OCI-LY1 (cell line): ENCODE measurements at regions not wholly inside any gene's neighbourhood (a gene's known extent, or its start where the extent isn't known, plus 50 kb on each side); places are given as distances from the start of the nearest gene placed in this dataset.

Source experiments
- H2AFZ ChIP-seq: fragments of 200-600 bp; sonication (generic), shearing (Covaris generic); 2 replicates; pipeline ENCODE4 v1.6.0; 2014; ENCODE audit warnings: antibody characterized with exemption, mild to moderate bottlenecking, low read length
- H3F3A ChIP-seq: fragments of 200-600 bp; sonication (generic), shearing (Covaris generic); 2 replicates; pipeline ENCODE4 v1.6.0; 2014; ENCODE audit warnings: mild to moderate bottlenecking, antibody characterized with exemption, low read length, moderate library complexity; ENCODE audit not compliant: insufficient read depth
- H3K27ac ChIP-seq: fragments of 200-600 bp; sonication (generic); 2 replicates; pipeline ENCODE4 v1.5.1; 2014; ENCODE audit warnings: low read length, mixed run types, mild to moderate bottlenecking, low read depth; ENCODE audit not compliant: poor library complexity, severe bottlenecking
- H3K27me3 ChIP-seq: fragments of 200-600 bp; sonication (generic); 2 replicates; pipeline ENCODE4 v1.6.0; 2014; ENCODE audit warnings: antibody characterized with exemption, mild to moderate bottlenecking, low read length, moderate library complexity; ENCODE audit not compliant: insufficient read depth
- H3K36me3 ChIP-seq: fragments of 200-600 bp; sonication (generic); 2 replicates; pipeline ENCODE4 v1.6.1; 2014; ENCODE audit warnings: mild to moderate bottlenecking, antibody characterized with exemption, low read length, moderate library complexity, mixed read lengths; ENCODE audit not compliant: insufficient read depth
- H3K4me1 ChIP-seq: fragments of 200-600 bp; sonication (generic); 2 replicates; pipeline ENCODE4 v1.5.1; 2014; ENCODE audit warnings: mild to moderate bottlenecking, low read length, moderate library complexity; ENCODE audit not compliant: insufficient read depth, severe bottlenecking
- H3K4me2 ChIP-seq: fragments of 200-600 bp; sonication (generic), shearing (Covaris generic); 2 replicates; pipeline ENCODE4 v1.6.1; 2014; ENCODE audit warnings: low read length
- H3K4me3 ChIP-seq: fragments of 200-600 bp; sonication (generic); 2 replicates; pipeline ENCODE4 v1.5.1; 2014; ENCODE audit warnings: low read length, low read depth, mild to moderate bottlenecking, mixed read lengths; ENCODE audit not compliant: poor library complexity, severe bottlenecking
- H3K79me2 ChIP-seq: fragments of 200-600 bp; shearing (Covaris generic); 2 replicates; pipeline ENCODE4 v1.6.1; 2016; ENCODE audit warnings: mixed run types, low read length, mixed read lengths; ENCODE audit not compliant: insufficient read depth
- H3K9ac ChIP-seq: fragments of 200-600 bp; sonication (generic), shearing (Covaris generic); 2 replicates; pipeline ENCODE4 v1.6.1; 2014; ENCODE audit warnings: mild to moderate bottlenecking, low read length, mixed read lengths
- H3K9me2 ChIP-seq: fragments of 200-600 bp; sonication (generic), shearing (Covaris generic); 2 replicates; pipeline ENCODE4 v1.6.1; 2014; ENCODE audit warnings: low read depth, mild to moderate bottlenecking, low read length, mixed read lengths
- H3K9me3 ChIP-seq: fragments of 200-600 bp; shearing (Covaris generic); 2 replicates; pipeline ENCODE4 v1.6.1; 2014; ENCODE audit warnings: low read length, mixed read lengths
- H4K20me1 ChIP-seq: fragments of 200-600 bp; sonication (generic), shearing (Covaris generic); 2 replicates; pipeline ENCODE4 v1.6.0; 2016; ENCODE audit warnings: mild to moderate bottlenecking, low read length; ENCODE audit not compliant: insufficient read depth
- EZH2 ChIP-seq: fragments of 200-600 bp; sonication (generic), shearing (Covaris generic); IDR thresholded peaks from 2 replicates; pipeline ENCODE4 v1.8.0; 2017; ENCODE audit warnings: borderline replicate concordance, mixed run types, mild to moderate bottlenecking, antibody characterized with exemption, low read length, moderate library complexity, mixed read lengths
- TF ChIP-seq, protein P1 (sequence below): fragments of 200-600 bp; sonication (generic), shearing (Covaris generic); IDR thresholded peaks from 2 replicates; pipeline ENCODE4 v1.5.1; 2017; ENCODE audit warnings: mild to moderate bottlenecking, antibody characterized with exemption, low read length, moderate library complexity, mixed read lengths

DNA sequence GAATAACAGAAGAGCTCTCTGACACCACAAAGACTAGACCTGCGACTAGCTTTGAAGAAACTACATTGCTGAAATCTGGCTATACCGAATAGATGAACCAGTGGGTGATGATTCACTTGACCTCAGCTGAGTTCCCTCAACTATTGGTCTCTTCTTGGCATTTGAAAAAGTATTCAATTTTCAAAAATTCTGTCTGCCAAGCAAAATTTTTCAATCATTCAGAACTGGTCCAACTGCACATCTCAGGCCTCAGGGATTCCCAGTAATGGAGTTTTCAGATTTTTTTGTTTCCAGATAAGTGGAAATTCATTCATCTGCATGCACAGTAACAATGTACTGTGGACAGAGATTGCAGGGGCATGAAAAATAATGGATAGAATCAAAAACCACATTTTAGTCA lies 121.4 kb upstream of the NAA20 start:
- Histone ChIP-seq H3K9me2 (no peaks in the 10 kb centered on the region), H3K27ac (no peak overlapping the region), H3K79me2 (no peaks in the 10 kb centered on the region), H4K20me1 (no peaks in the 10 kb centered on the region), H3K4me3 (no peak overlapping the region), H2AFZ (no peak overlapping the region), H3K27me3 (no peaks in the 10 kb centered on the region), H3K9me3 (peaks cover 3% of the 10 kb centered on the region; the same call in 1 of the 2 replicates), H3K4me2 (no peak overlapping the region), H3K9ac (no peak overlapping the region), H3K4me1 (no peaks in the 10 kb centered on the region), H3K36me3 (no peaks in the 10 kb centered on the region), H3F3A (no peaks in the 10 kb centered on the region)
- TF ChIP-seq, protein P1, sequence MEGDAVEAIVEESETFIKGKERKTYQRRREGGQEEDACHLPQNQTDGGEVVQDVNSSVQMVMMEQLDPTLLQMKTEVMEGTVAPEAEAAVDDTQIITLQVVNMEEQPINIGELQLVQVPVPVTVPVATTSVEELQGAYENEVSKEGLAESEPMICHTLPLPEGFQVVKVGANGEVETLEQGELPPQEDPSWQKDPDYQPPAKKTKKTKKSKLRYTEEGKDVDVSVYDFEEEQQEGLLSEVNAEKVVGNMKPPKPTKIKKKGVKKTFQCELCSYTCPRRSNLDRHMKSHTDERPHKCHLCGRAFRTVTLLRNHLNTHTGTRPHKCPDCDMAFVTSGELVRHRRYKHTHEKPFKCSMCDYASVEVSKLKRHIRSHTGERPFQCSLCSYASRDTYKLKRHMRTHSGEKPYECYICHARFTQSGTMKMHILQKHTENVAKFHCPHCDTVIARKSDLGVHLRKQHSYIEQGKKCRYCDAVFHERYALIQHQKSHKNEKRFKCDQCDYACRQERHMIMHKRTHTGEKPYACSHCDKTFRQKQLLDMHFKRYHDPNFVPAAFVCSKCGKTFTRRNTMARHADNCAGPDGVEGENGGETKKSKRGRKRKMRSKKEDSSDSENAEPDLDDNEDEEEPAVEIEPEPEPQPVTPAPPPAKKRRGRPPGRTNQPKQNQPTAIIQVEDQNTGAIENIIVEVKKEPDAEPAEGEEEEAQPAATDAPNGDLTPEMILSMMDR, result no peak
- TF ChIP-seq EZH2, result no peak

- H3K79me2 ChIP-seq, result no peaks in the 10 kb centered on the region
- H3K9me2 ChIP-seq, result no peaks in the 10 kb centered on the region
- no peak overlapping the region for H3K9ac ChIP-seq
- no peak overlapping the region for H3K4me2 ChIP-seq
- H3K36me3 ChIP-seq, result no peaks in the 10 kb centered on the region
- H3K9me3 ChIP-seq, result peaks cover 3% of the 10 kb centered on the region; the same call in 1 of the 2 replicates
- H3K4me1 ChIP-seq, result no peaks in the 10 kb centered on the region
- H3K4me3 ChIP-seq, result no peak overlapping the region
- TF ChIP-seq, protein P1, result no peak
- no peak for TF ChIP-seq EZH2
- no peak overlapping the region for H3K27ac ChIP-seq
- no peaks in the 10 kb centered on the region for H3F3A ChIP-seq
- H3K27me3 ChIP-seq, result no peaks in the 10 kb centered on the region
- H2AFZ ChIP-seq, result no peak overlapping the region
- H4K20me1 ChIP-seq, result no peaks in the 10 kb centered on the region
These were observed 119.3 kb upstream of the NAA20 start for GRCh38 chr20:19897891-19898290.

GRCh38 chr20:19901226-19901625 lies 115.9 kb upstream of the NAA20 start:
- Histone ChIP-seq H3K9me2 (no peaks in the 10 kb centered on the region), H3K79me2 (no peaks in the 10 kb centered on the region), H3K9me3 (peaks cover 3% of the 10 kb centered on the region; the same call in 1 of the 2 replicates), H3K4me1 (no peaks in the 10 kb centered on the region), H3K27me3 (no peaks in the 10 kb centered on the region), H2AFZ (no peak overlapping the region), H3K27ac (no peak overlapping the region), H3K9ac (no peak overlapping the region), H3K4me3 (no peak overlapping the region), H3K36me3 (no peaks in the 10 kb centered on the region), H4K20me1 (no peaks in the 10 kb centered on the region), H3K4me2 (no peak overlapping the region), H3F3A (no peaks in the 10 kb centered on the region)
- no peak for TF ChIP-seq EZH2

- no peak for TF ChIP-seq EZH2
- TF ChIP-seq, protein P1, result peak; percentile 14; the same call in 1 of the 2 replicates
- no peaks in the 10 kb centered on the region for H4K20me1 ChIP-seq
- no peaks in the 10 kb centered on the region for H3K36me3 ChIP-seq
- no peaks in the 10 kb centered on the region for H3K9me2 ChIP-seq
- no peak overlapping the region for H3K27ac ChIP-seq
- no peaks in the 10 kb centered on the region for H3K79me2 ChIP-seq
- H2AFZ ChIP-seq, result no peak overlapping the region
- no peaks in the 10 kb centered on the region for H3K27me3 ChIP-seq
- H3K9ac ChIP-seq, result no peak overlapping the region
- peaks cover 3% of the 10 kb centered on the region; the same call in 1 of the 2 replicates for H3K9me3 ChIP-seq
- H3K4me1 ChIP-seq, result no peaks in the 10 kb centered on the region
- H3K4me2 ChIP-seq, result no peak overlapping the region
- H3F3A ChIP-seq, result no peaks in the 10 kb centered on the region
- no peak overlapping the region for H3K4me3 ChIP-seq
These were observed 113.9 kb upstream of the NAA20 start for GRCh38 chr20:19903168-19903811.
